ENCODE measurements at regions not wholly inside any gene's neighbourhood (a gene's known extent, or its start where the extent isn't known, plus 50 kb on each side); places are given as distances from the start of the nearest gene placed in this dataset.
A peak's percentile ranks its signal among the peaks of the same experiment; 100 is the strongest.

GRCh38 chr6:105607636-105608621, 205.0 kb upstream of the PREP start:
- DNase-seq = no peak

- DNase-seq = peak; percentile 32
Measured at GRCh38 chr6:105606831-105607463, 204.1 kb upstream of the PREP start.

GRCh38 chr6:105604587-105604884, 201.7 kb upstream of the PREP start:
- no peak for DNase-seq

- DNase-seq = peak; percentile 83
Measured at GRCh38 chr6:105603788-105604586, 201.1 kb upstream of the PREP start.

- DNase-seq = peak; percentile 71
Measured at GRCh38 chr6:105601541-105602236, 198.8 kb upstream of the PREP start.

- no peak for DNase-seq
Measured at GRCh38 chr6:105600336-105601260, 197.7 kb upstream of the PREP start.

GRCh38 chr6:105598264-105598663, 195.4 kb upstream of the PREP start:
- DNase-seq = no peak

GRCh38 chr6:105596284-105596755, 193.4 kb upstream of the PREP start:
- peak; percentile 40 for DNase-seq

GRCh38 chr6:105595829-105596228, 192.9 kb upstream of the PREP start:
- DNase-seq = no peak

GRCh38 chr6:105594821-105595220, 191.9 kb upstream of the PREP start:
- no peak for DNase-seq

- DNase-seq = peak; percentile 59
Measured at GRCh38 chr6:105593805-105594671, 191.2 kb upstream of the PREP start.

- no peak for DNase-seq
Measured at GRCh38 chr6:105593056-105593690, 190.3 kb upstream of the PREP start.

GRCh38 chr6:105592329-105592728, 189.4 kb upstream of the PREP start:
- no peak for DNase-seq

- no peak for DNase-seq
Measured at GRCh38 chr6:105591053-105591452, 188.2 kb upstream of the PREP start.

- DNase-seq = no peak
Measured at GRCh38 chr6:105588123-105588710, 185.3 kb upstream of the PREP start.

GRCh38 chr6:105587349-105588122, 184.7 kb upstream of the PREP start:
- DNase-seq = peak; percentile 31

GRCh38 chr6:105578179-105578707, 175.4 kb upstream of the PREP start:
- no peak for DNase-seq

GRCh38 chr6:105573556-105573955, 170.7 kb upstream of the PREP start:
- DNase-seq = no peak

All from tongue (tissue), 1 donor.